OCI-LY7 (cell line): ENCODE measurements at regions not wholly inside any gene's neighbourhood (a gene's known extent, or its start where the extent isn't known, plus 50 kb on each side); places are given as distances from the start of the nearest gene placed in this dataset.

ENCODE experiments used
- BruUV-seq: library from RNA; stranded (reverse); fragments of 400-500 nt; replicated peaks from 2 replicates; lab custom pipeline; 2021; lab: Mats Ljungman, UMichigan
- CTCF ChIA-PET: fragments of 300-600 bp; sonication (Branson Sonifier 250); formaldehyde crosslinking; loops from one replicate; lab custom pipeline; 2022; ENCODE audit warnings: antibody characterized with exemption; ENCODE audit not compliant: unreplicated experiment; lab: Charles Lee
- POLR2A ChIA-PET: fragments of 300-600 bp; sonication (Branson Sonifier 250); formaldehyde crosslinking; loops from one replicate; lab custom pipeline; 2022; ENCODE audit warnings: antibody characterized with exemption; lab: Charles Lee
- DNase-seq: peaks from one replicate; pipeline ENCODE4 v3.0.0-alpha.2; 2015; ENCODE audit warnings: low spot score
- H2AFZ ChIP-seq: fragments of 200-600 bp; sonication (generic), shearing (Covaris generic); 2 replicates; pipeline ENCODE4 v1.6.1; 2014; ENCODE audit warnings: mild to moderate bottlenecking, antibody characterized with exemption, low read length, moderate library complexity
- H3K27ac ChIP-seq: fragments of 200-600 bp; sonication (generic); 2 replicates; pipeline ENCODE4 v1.5.1; 2014; ENCODE audit warnings: mixed run types, low read depth, mild to moderate bottlenecking, moderate library complexity, low read length, inconsistent platforms; ENCODE audit not compliant: poor library complexity, severe bottlenecking
- H3K36me3 ChIP-seq: fragments of 200-600 bp; sonication (generic); 2 replicates; pipeline ENCODE4 v1.6.1; 2014; ENCODE audit warnings: mild to moderate bottlenecking, antibody characterized with exemption, low read length, moderate library complexity, mixed read lengths; ENCODE audit not compliant: insufficient read depth
- H3K4me1 ChIP-seq: fragments of 200-600 bp; sonication (generic); 2 replicates; pipeline ENCODE4 v1.5.1; 2014; ENCODE audit warnings: mild to moderate bottlenecking, low read length; ENCODE audit not compliant: insufficient read depth, poor library complexity, severe bottlenecking
- H3K4me2 ChIP-seq: fragments of 200-600 bp; sonication (generic); 2 replicates; pipeline ENCODE4 v1.6.1; 2014; ENCODE audit warnings: mild to moderate bottlenecking, low read length
- H3K4me3 ChIP-seq: fragments of 200-600 bp; sonication (generic); 2 replicates; pipeline ENCODE4 v1.5.1; 2014; ENCODE audit warnings: mild to moderate bottlenecking, low read depth, low read length; ENCODE audit not compliant: poor library complexity, severe bottlenecking
- H3K79me2 ChIP-seq: fragments of 200-600 bp; sonication (generic); 2 replicates; pipeline ENCODE4 v1.6.1; 2016; ENCODE audit warnings: low read depth, mild to moderate bottlenecking, low read length, moderate library complexity, mixed read lengths; ENCODE audit not compliant: insufficient read depth
- H3K9me2 ChIP-seq: fragments of 200-600 bp; sonication (generic); 2 replicates; pipeline ENCODE4 v1.6.1; 2016; ENCODE audit warnings: mild to moderate bottlenecking, low read length, mixed read lengths; ENCODE audit not compliant: insufficient read depth
- H3K9me3 ChIP-seq: fragments of 200-600 bp; sonication (generic); 2 replicates; pipeline ENCODE4 v1.6.1; 2014; ENCODE audit warnings: mild to moderate bottlenecking, mixed run types, low read length, mixed read lengths
- H4K20me1 ChIP-seq: fragments of 200-600 bp; sonication (generic); 2 replicates; pipeline ENCODE4 v1.6.1; 2014; ENCODE audit warnings: mild to moderate bottlenecking, antibody characterized with exemption, low read length, moderate library complexity, mixed read lengths; ENCODE audit not compliant: insufficient read depth
- EZH2phosphoT487 ChIP-seq: fragments of 200-600 bp; sonication (generic); IDR thresholded peaks from 2 replicates; pipeline ENCODE4 v1.6.1; 2018; ENCODE audit warnings: low read depth, borderline replicate concordance, mild to moderate bottlenecking, mixed run types, antibody characterized with exemption, low read length, moderate library complexity, mixed read lengths
- intact Hi-C: fragments of 100-400 bp; cut with micrococcal nuclease; formaldehyde crosslinking; loops from one replicate; pipeline ENCODE4 v1.10.0; 2022; ENCODE audit not compliant: unreplicated experiment
- TF ChIP-seq, protein P1 (sequence below): fragments of 200-600 bp; sonication (generic); conservative IDR thresholded peaks from 2 replicates; pipeline ENCODE4 v1.5.1; 2014; ENCODE audit warnings: mild to moderate bottlenecking, antibody characterized with exemption, low read length, moderate library complexity, mixed read lengths

DNA sequence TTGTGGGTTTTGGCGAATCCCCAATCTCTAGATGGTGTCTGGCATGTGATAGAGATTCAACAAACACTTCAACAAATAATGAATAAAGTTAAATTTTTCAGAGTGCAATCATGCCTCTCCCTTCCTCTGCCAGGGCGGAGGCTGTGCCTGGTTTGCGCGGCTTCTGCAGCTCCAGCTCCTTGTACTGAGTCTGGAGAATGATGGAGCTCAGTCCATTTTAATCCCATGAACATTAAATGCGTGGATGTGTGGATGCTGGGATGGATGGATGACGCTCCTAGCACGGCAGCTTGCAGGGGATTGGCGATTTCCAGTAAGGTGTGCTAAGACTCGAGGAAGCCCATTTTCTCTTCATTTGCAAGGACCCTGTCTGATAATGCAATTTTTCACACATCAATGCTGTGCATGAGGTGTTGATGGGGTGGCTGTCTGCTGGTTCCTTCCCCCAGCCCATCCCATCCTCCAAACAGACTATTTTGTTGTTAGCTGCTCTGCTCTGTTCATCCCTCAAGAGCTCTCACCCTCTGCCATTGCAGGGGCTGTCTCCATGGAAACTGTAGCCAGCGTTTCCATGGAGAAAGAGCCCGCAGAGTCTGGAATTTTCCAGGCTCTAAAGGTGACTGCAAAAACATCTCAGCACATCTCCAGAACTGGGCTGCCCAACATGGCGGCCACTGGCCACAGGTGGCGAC lies 92.6 kb upstream of the PEG3 start:
- POLR2A ChIA-PET, result no interaction called here
- no TSS peak for BruUV-seq

DNA sequence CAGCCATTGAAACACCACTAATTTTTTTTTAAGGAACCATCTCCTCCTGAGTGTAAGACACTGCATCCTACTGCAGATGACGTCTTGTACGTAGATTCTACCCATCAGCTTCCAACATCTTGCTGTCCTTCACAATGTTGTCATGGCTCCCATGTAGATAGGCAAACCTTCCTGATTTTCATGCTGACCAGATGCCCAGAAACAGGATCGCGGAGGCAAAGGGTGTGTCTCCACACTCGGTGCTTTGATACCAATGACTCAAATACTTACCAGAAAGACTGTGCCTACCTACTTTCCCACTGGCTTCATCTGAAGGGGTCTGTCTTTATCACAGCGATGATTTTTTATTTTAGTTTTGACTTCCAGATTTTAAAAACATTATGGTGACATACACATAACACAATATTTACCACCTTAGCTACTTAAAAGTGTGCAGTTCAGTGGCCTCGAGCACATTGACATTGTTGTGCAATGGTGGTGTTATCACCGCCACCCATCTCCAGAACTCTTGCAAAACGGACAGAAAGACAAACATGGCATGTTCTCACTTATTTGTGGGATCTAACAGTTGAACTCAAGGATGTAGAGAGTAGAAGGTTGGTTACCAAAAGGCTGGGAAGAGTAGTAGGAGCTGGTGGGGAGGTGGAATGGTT lies 94.0 kb upstream of the PEG3 start:
- Histone ChIP-seq H3K36me3 (no peaks in the 10 kb centered on the region), H3K9me2 (no peaks in the 10 kb centered on the region), H3K4me2 (no peak overlapping the region), H3K27ac (no peak overlapping the region), H3K9me3 (no peaks in the 10 kb centered on the region), H3K4me3 (no peak overlapping the region), H4K20me1 (no peaks in the 10 kb centered on the region), H3K4me1 (no peaks in the 10 kb centered on the region), H2AFZ (no peak overlapping the region), H3K79me2 (no peaks in the 10 kb centered on the region)
- intact Hi-C loops, result no loop called here
- no TSS peak for BruUV-seq
- no peak for TF ChIP-seq EZH2phosphoT487
- TF ChIP-seq, protein P1, sequence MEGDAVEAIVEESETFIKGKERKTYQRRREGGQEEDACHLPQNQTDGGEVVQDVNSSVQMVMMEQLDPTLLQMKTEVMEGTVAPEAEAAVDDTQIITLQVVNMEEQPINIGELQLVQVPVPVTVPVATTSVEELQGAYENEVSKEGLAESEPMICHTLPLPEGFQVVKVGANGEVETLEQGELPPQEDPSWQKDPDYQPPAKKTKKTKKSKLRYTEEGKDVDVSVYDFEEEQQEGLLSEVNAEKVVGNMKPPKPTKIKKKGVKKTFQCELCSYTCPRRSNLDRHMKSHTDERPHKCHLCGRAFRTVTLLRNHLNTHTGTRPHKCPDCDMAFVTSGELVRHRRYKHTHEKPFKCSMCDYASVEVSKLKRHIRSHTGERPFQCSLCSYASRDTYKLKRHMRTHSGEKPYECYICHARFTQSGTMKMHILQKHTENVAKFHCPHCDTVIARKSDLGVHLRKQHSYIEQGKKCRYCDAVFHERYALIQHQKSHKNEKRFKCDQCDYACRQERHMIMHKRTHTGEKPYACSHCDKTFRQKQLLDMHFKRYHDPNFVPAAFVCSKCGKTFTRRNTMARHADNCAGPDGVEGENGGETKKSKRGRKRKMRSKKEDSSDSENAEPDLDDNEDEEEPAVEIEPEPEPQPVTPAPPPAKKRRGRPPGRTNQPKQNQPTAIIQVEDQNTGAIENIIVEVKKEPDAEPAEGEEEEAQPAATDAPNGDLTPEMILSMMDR, result no peak
- DNase-seq, result no peak
- POLR2A ChIA-PET, result interaction anchor here (0.6 kb wide), 1 partner anchor 1192 kb away, joined by 3 read pairs; no protein-coding TSS in a partner anchor
- CTCF ChIA-PET, result no interaction called here

More for the DNA sequence above, 92.6 kb upstream of the PEG3 start:
- Histone ChIP-seq H3K4me1 (no peaks in the 10 kb centered on the region), H3K27ac (no peak overlapping the region), H3K9me2 (no peaks in the 10 kb centered on the region), H4K20me1 (no peaks in the 10 kb centered on the region), H3K79me2 (no peaks in the 10 kb centered on the region), H3K9me3 (no peaks in the 10 kb centered on the region), H2AFZ (no peak overlapping the region), H3K4me3 (no peak overlapping the region), H3K36me3 (no peaks in the 10 kb centered on the region), H3K4me2 (no peak overlapping the region)
- no peak for DNase-seq
- TF ChIP-seq, protein P1, result no peak
- no peak for TF ChIP-seq EZH2phosphoT487
- CTCF ChIA-PET, result no interaction called here
- intact Hi-C loops, result no loop called here

DNA sequence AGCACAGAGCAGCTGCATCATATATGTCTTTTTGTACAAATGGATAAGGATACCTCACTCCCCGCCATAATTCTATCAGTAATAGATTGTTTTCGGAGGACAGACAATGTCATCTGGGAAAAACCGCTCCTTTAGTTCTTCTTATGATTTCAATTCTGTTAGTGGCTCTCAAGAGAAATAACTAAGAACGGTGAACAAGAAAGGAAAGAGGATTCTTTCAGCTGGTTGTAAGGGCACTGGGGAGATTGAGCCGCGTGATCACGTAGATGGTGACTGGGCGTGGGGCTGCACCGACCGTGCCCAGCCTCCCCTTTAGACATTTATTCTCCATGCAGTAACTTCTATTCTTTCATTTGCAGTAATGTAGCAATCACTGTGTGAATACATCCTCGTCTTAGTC lies 99.4 kb upstream of the PEG3 start:
- Histone ChIP-seq H3K27ac (no peak overlapping the region), H4K20me1 (no peaks in the 10 kb centered on the region), H3K79me2 (no peaks in the 10 kb centered on the region), H2AFZ (no peak overlapping the region), H3K4me1 (no peaks in the 10 kb centered on the region), H3K9me2 (no peaks in the 10 kb centered on the region), H3K4me3 (no peak overlapping the region), H3K36me3 (no peaks in the 10 kb centered on the region), H3K9me3 (0 out of 2 replicates have a peak, but pooled peaks cover 3% of the 10 kb centered on the region), H3K4me2 (no peak overlapping the region)
- POLR2A ChIA-PET, result interaction anchor here (0.7 kb wide), 1 partner anchor 411 kb away, joined by 7 read pairs; no protein-coding TSS in a partner anchor
- CTCF ChIA-PET, result no interaction called here
- BruUV-seq, result no TSS peak
- intact Hi-C loops, result no loop called here
- TF ChIP-seq, protein P1, result no peak
- no peak for TF ChIP-seq EZH2phosphoT487
- no peak for DNase-seq
